Pancreas (tissue), 10 donors: ENCODE measurements at regions not wholly inside any gene's neighbourhood (a gene's known extent, or its start where the extent isn't known, plus 50 kb on each side); places are given as distances from the start of the nearest gene placed in this dataset.

Source experiments
- ATAC-seq, 4 donors: fragments of 200-7000 bp; cut with Tn5 transposase; one replicate each; pipeline versions ENCODE4 v1.8.0 to v1.9.1; 2020; ENCODE audit warnings: mild to moderate bottlenecking in 4 of 4, moderate library complexity in 4 of 4
- DNase-seq, 6 donors: peaks; one replicate each; pipeline ENCODE4 v3.0.0-alpha.2; 2020
- FAIRE-seq: peaks from 2 replicates; lab custom pipeline; 2012; peaks lifted over from hg19 to GRCh38; lab: Jason Lieb, UNC
- H3K27ac ChIP-seq, 4 donors: fragments of 200-600 bp; sonication (generic); 1 replicate in 3 of 4; 2 replicates in 1 of 4; pipeline versions ENCODE4 v1.5.0 to v1.8.0; 2020
- H3K27me3 ChIP-seq, 4 donors: fragments of 200-600 bp; one replicate each; pipeline ENCODE4 v1.8.0; 2021
- H3K36me3 ChIP-seq, 3 donors: fragments of 200-600 bp; sonication (generic) in 1 of 3; one replicate each; pipeline versions ENCODE4 v1.5.0 to v1.8.0; 2020 to 2021
- H3K4me1 ChIP-seq, 3 donors: fragments of 200-600 bp; one replicate each; pipeline ENCODE4 v1.8.0; 2021
- H3K4me3 ChIP-seq, 4 donors: fragments of 200-600 bp; sonication (generic) in 2 of 4; one replicate each; pipeline versions ENCODE4 v1.5.0 to v1.8.0; 2020 to 2021
- H3K9me3 ChIP-seq, 4 donors: fragments of 200-600 bp; one replicate each; pipeline ENCODE4 v1.8.0; 2021
- CTCF ChIP-seq, 4 donors: fragments of 200-600 bp; sonication (generic) in 3 of 4; IDR thresholded peaks; one replicate each; pipeline versions ENCODE4 v1.5.0 to v1.8.0; 2021; ENCODE audit warnings: antibody characterized with exemption in 4 of 4
- WGBS, 2 donors: extraction: QIAGEN DNeasy Blood & Tissue Kit; methylation state at CpG; one replicate each; pipeline ENCODE4 v1.1.7; 2013; 5-methylcytosine and 5-hydroxymethylcytosine counted together
- intact Hi-C, 3 donors: fragments of 100-400 bp; cut with DNase I; formaldehyde crosslinking; loops; one replicate each; pipeline versions ENCODE4 v1.11.1 to v1.14.2; 2022
- donor health status: healthy with polysubstance abuse.
- donor health status: DM: no; HTN: no; CAD: no; lungs with moderate emphysema.
- donor health status: DM: no; HTN: no; CAD: no.
- donor health status: control.
- donor health status: control.
- donor health status: Bipolar disorder and iron deficiency.
- donor health status: DM: yes; HTN: yes; CAD: no.
- donor health status: DM: no; HTN: no; CAD: no.
- donor health status: DM: no; HTN: no; CAD: no.
- donor health status: DM: yes; HTN: yes; CAD: no.

DNA sequence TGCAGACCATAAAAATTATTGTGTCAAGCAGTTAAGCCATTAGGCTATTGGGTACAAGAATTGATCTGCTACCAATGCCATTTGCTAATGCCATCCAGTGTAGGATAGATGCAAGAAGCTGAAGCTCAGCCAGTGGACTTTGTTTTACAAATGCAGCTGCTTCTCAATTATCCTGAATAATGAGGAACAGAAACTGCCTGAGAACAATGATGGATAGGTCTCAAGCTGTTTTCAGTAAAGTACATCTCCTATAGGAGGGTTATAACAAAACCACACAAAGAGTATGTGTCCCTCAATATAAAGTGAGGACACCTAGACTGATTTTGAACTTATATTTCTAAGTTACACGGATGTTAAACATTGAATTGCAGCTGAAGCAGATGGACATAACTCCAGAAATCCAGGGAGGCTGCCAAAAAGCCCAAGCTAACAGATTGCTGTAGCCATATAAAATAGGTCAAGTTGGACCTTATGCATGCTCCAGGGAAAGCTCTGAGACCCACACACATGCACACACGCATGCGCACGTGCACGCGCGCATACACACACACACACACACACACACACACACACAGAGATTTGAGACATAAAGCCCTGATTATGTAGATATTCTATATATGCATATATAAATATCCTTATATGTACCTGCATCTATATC lies 482.7 kb upstream of the CD180 start:
- no peaks in the 10 kb centered on the region for H3K36me3 ChIP-seq
- no peak for DNase-seq
- H3K9me3 ChIP-seq, result no peaks in the 10 kb centered on the region
- H3K4me3 ChIP-seq, result no peak overlapping the region
- intact Hi-C loops, result no loop called here
- H3K27ac ChIP-seq, result no peak overlapping the region
- ATAC-seq, result no peak
- no peaks in the 10 kb centered on the region for H3K4me1 ChIP-seq
- WGBS, 2 donors, result 87 to 90% methylated on average over 7 of the region's 7 CpGs
- no peak for TF ChIP-seq CTCF (IDR thresholded peaks at IDR 0.05)
- FAIRE-seq, result no peak
- no peaks in the 10 kb centered on the region for H3K27me3 ChIP-seq

DNA sequence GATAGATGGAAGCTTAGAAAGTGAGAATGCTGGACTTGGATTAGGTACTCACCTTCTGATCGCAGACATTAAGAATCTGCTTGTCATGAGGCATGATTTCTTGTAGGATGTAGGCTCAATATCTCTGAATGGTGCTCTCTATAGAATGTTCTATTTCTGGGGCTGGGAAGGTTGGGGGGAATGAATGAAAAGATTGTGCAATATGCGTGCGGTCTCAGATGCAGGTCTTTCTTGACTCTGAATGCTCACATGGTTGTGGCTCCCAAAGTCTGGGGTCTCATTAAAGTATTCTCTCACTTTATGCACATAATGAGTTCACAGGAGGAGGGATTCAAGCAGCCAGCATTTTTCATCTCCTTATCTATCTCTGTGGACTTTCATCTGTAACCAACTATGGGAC lies 482.0 kb upstream of the CD180 start:
- 87% methylated on average over 3 of the region's 3 CpGs for WGBS, 2 donors
- H3K4me1 ChIP-seq, result no peaks in the 10 kb centered on the region
- TF ChIP-seq CTCF (IDR thresholded peaks at IDR 0.05), result no peak
- no peaks in the 10 kb centered on the region for H3K27me3 ChIP-seq
- no peak for DNase-seq
- FAIRE-seq, result no peak
- no peaks in the 10 kb centered on the region for H3K36me3 ChIP-seq
- intact Hi-C loops, result no loop called here
- H3K9me3 ChIP-seq, result no peaks in the 10 kb centered on the region
- ATAC-seq, result no peak
- no peak overlapping the region for H3K4me3 ChIP-seq
- no peak overlapping the region for H3K27ac ChIP-seq

DNA sequence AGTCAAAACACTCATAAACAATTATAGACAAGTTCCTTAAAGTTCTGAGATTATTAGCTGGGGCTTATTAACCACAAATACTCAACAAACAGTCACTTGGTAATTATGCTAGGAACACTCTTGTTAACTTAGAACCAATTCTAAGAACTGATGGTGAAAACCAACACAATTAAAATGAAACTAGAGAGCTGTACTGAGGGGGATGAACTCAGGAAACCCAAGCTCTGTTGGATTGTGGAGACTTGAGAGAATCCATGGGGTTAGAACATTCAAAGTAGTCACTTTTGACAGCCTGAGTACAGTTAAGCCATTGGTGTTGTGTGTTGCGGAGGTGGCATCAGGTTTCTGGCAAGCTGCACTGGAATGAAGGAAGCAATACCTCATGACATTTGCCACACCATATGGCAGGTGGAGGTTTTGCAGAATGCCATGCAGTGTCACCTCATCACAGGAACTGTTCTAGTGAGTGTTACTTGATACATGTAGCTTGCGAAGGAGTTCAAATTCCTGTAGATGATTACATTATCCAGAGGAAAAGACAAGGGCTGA lies 480.9 kb upstream of the CD180 start:
- intact Hi-C loops, result no loop called here
- H3K27ac ChIP-seq, result no peak overlapping the region
- WGBS, 2 donors, result 83 to 92% methylated on average over 2 of the region's 2 CpGs
- H3K4me3 ChIP-seq, result no peak overlapping the region
- FAIRE-seq, result no peak
- H3K9me3 ChIP-seq, result no peaks in the 10 kb centered on the region
- no peak for TF ChIP-seq CTCF (IDR thresholded peaks at IDR 0.05)
- ATAC-seq, result no peak
- H3K27me3 ChIP-seq, result no peaks in the 10 kb centered on the region
- H3K4me1 ChIP-seq, result no peaks in the 10 kb centered on the region
- DNase-seq, result no peak
- H3K36me3 ChIP-seq, result no peaks in the 10 kb centered on the region

- DNase-seq (no peak), ATAC-seq (no peak), FAIRE-seq (no peak)
- intact Hi-C loops, result no loop called here
- Histone ChIP-seq H3K27me3 (no peaks in the 10 kb centered on the region), H3K27ac (no peak overlapping the region), H3K9me3 (no peaks in the 10 kb centered on the region), H3K36me3 (no peaks in the 10 kb centered on the region), H3K4me3 (no peak overlapping the region), H3K4me1 (no peaks in the 10 kb centered on the region)
- TF ChIP-seq CTCF (IDR thresholded peaks at IDR 0.05), result no peak
- WGBS, 2 donors, result 74 to 80% methylated on average over 2 of the region's 2 CpGs
These were observed 480.3 kb upstream of the CD180 start for GRCh38 chr5:67676863-67677262.

GRCh38 chr5:67674159-67674655 lies 477.6 kb upstream of the CD180 start:
- no peak for ATAC-seq
- Histone ChIP-seq H3K4me1 (no peaks in the 10 kb centered on the region), H3K36me3 (no peaks in the 10 kb centered on the region), H3K27me3 (no peaks in the 10 kb centered on the region), H3K27ac (no peak overlapping the region), H3K4me3 (no peak overlapping the region), H3K9me3 (no peaks in the 10 kb centered on the region)
- no peak for FAIRE-seq
- TF ChIP-seq CTCF (IDR thresholded peaks at IDR 0.05), result no peak
- intact Hi-C loops, result no loop called here
- DNase-seq, result no peak
